HT-29 (cell line): ENCODE measurements at regions not wholly inside any gene's neighbourhood (a gene's known extent, or its start where the extent isn't known, plus 50 kb on each side); places are given as distances from the start of the nearest gene placed in this dataset.

ENCODE experiments used
- DNase-seq: peaks from one replicate; pipeline ENCODE4 v3.0.0-alpha.2; 2015; ENCODE audit warnings: low spot score

DNA sequence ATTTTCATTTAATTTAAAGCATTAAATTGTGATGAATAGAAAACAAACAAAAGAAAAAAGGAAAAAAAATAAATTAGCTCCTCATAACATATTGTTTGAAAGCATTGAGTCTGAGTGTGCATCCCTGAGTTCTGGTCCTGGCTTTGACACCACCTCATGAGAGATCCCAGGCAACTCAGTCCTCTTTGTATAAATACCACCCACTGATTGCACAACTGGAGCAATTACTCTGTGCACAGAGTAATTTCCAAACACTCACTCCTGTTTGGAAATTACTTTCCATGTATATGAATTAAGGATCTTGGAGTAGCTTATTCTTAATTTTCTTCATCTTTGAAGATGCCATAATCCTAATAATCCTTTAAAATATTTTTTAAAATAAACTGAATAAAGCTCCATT lies 59.4 kb upstream of the C5orf46 start:
- DNase-seq: no peak

DNA sequence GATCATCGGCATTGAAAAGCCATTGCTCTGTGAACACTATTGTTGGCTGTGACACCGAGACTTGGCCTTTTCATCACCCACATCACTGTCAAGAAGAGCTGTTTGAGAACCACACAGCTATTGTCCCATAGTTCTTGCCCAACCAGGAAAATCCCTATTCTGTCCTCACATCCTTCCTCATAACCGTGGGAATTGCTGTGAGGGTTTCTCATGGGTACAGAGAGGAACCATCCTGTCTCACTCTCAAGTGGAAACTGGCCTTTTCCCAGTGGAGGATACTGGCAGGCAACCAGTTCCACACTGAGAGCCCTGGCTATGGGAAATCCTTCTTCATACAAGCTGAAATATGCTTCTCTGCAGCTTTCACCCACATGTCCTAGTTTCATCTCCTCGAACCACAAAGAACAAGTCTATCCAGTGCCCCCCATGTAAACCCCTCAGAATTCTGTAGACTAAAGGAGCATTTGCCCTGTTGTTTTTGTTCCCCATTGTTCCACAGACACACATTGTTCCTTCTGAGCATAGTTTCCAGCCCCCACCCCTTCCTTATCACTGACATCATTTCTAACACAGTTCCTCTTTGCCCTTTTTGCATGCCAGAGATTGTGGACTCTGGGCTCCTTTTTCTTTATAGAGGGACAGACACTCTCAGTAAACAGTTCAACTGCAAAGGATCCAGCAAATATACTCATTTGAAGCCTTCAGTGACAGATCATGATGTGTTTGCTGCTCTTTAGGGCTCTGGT lies 57.8 kb upstream of the C5orf46 start:
- DNase-seq: no peak

DNA sequence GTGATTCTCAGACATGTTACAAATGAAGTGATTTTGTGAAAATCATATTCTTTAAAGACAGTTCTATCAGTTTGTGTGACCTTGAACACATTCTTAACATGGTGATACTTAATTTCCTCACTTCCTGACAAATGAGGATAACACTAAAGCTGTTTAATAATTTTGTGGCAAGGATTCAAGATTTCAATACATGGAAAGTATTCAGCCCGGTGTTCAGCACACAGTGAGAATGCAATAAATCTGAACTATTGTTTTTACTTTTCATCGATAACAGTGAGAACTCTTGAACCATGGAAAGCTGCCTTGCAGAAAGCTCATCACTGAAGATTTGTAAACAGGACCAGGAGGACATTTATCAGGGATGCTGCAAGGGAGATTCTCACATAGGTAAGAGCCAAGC lies 57.1 kb upstream of the C5orf46 start:
- DNase-seq: no peak

DNA sequence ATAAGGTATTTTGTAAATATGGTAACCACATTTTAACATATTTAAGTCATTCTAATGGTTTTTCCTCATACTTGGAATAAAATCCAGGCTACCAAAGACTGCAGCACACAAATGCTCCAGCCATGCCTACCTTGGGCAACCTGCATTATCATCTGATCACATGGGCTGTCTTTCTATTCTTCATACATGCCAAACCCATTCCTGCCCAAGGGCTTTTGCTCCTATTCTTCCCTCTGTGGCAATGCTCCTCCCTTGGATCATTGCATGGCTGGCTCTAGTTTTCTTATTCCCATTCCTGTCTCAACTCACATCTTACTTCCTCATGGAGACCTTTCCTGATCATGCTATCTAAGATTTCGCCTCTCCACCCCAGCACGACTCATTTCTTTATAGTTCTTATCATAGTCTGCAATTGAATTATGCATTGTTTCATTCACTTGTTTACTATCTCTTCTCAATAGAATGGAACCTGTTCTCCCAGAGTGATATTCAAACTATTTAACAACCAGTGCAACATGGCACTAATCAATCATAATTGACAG lies 54.9 kb upstream of the C5orf46 start:
- no peak for DNase-seq

DNA sequence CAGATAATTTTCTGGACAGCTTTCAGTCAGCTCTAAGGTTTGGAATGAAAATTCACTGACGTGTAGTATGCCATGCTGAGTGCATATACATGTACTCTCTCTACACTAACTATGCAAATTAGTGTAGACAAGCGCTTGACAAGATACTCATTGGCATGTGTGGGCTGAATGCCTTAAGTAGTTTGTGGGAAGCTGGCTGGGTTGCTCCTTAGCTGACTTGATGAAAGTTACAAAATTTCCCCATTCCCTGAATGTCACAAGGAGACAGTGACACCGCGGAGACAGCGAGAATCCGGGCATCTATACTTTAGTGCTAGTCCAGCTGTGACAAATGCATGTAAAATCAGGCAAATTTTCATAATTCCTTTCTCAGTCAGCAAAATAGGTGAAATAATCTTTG lies 51.6 kb upstream of the C5orf46 start:
- DNase-seq: no peak

DNA sequence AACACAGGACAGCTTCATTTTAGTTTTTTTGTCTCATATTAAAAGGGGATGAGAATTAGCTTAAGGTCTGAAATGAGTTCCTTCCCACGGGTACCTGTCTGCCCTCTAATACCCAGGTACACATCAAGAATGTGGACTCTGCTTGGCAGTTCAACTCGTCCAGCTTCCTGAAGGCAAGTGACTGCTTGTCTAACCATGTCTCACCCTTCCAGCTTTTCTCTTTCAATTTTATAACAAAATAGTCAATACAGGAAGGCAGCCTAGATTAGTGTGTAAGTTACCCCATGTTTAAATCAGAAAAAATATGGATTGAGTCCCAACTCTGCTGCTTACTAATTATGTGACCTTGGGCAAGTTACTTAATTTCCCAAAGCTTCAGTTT lies 50.5 kb upstream of the C5orf46 start:
- DNase-seq: no peak

DNA sequence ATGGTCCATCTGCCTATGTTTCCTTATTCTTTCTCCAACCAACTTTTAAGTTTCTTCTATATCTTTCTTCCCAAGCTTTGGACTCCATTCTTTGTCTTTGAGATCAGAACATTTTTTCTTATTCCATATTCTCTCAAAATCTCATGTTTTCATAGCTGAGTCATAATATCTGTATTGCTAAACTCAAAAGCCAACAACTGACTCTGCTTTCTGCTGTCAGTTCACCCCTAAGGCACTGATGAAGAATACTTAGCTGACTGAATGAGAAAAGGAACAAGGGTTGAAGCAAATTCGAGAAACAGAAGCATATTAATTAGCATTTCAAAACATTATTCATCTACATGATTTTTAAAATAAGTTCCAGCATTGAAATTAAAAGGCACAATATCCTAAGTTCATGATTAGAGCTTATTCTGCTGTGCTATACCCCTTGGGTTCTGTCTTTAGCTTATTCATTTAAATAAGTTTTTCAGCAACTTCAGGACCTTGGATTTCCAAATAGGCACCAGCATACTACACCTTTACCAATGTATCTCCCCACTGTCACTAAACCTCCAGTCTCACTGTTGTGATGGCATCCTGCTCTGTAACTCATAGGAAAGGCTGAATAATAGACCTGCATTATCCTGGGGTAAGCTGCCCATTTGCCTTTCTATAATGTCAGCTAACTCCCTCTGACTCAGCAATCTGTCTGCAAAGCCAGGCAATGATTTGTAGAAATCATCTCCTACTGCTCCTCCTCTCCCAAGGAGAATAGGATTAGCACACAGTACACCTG lies 49.9 kb upstream of the C5orf46 start:
- DNase-seq: no peak
